Activated CD8-positive, alpha-beta memory T cell treated with anti-CD3 and anti-CD28 coated beads, Interleukin-2, amount 10 ng/mL, durations not matched to agents 7 days and 5 days (primary cell): ENCODE measurements at regions not wholly inside any gene's neighbourhood (a gene's known extent, or its start where the extent isn't known, plus 50 kb on each side); places are given as distances from the start of the nearest gene placed in this dataset.
"Not testable (repeated sequence)": the region's sequence is repeated elsewhere in the genome, so short reads cannot be mapped to it uniquely, and the experiment has no call there.

Experiments used
- ATAC-seq: fragments of 150-1000 bp; cut with Tn5 transposase; one replicate; pipeline ENCODE4 v1.10.0; 2021; ENCODE audit warnings: moderate library complexity
- CTCF ChIA-PET: fragments of 350-600 bp; sonication (Branson Sonifier 250); formaldehyde crosslinking; loops from one replicate; lab custom pipeline; 2021; ENCODE audit warnings: antibody characterized with exemption; lab: Charles Lee
- DNase-seq: peaks from one replicate; pipeline ENCODE4 v3.0.0-alpha.2; 2020
- H3K27ac Mint-ChIP-seq: one replicate; pipeline ENCODE4 v1.8.0; 2021; ENCODE audit warnings: mild to moderate bottlenecking, mixed read lengths
- H3K27me3 Mint-ChIP-seq: one replicate; pipeline ENCODE4 v1.8.0; 2021; ENCODE audit warnings: mixed read lengths
- H3K36me3 Mint-ChIP-seq: one replicate; pipeline ENCODE4 v1.8.0; 2021; ENCODE audit warnings: mild to moderate bottlenecking, mixed read lengths
- H3K4me1 Mint-ChIP-seq: one replicate; pipeline ENCODE4 v1.8.0; 2021; ENCODE audit warnings: mixed read lengths
- H3K4me3 Mint-ChIP-seq: one replicate; pipeline ENCODE4 v1.8.0; 2021; ENCODE audit warnings: mild to moderate bottlenecking, moderate library complexity, mixed read lengths
- H3K9me3 Mint-ChIP-seq: one replicate; pipeline ENCODE4 v1.8.0; 2022; ENCODE audit warnings: low read depth, mixed read lengths

DNA sequence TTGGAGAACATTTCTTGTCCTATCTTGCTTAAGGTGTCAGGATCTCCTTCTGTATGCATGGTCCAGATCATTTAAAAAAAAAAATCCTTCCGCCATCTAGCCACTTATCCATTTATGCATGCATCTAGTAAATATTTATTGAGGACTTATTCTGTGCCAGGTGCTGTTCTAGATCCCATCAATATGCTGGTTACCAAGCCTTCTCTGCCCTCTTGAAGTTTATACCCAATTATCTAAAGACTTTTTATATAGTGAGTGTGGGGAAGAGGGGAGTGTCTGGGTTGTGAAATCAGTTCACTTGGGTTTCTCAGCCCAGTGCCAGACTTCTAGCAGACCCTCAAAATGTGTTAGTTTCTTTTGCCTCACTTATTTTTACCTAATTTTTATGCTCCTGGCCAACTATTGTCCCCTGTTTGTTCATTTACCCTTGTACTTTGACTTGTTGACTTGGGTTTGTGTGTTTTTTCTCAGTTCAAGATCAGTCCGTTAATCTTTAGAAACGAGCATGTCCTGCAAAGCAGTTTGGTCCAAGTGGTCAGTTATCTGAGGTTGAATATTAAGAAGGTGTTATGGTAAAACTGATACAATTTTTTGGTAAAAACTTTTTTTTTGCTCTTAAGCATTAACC, 488.9 kb downstream of the PCNX1 start:
- DNase-seq (no peak), ATAC-seq (no peak)
- H3K4me1 Mint-ChIP-seq, result peaks cover 38% of the 10 kb centered on the region
- CTCF ChIA-PET, result interaction anchor here (1.2 kb wide), 1 partner anchor 18 kb away, joined by 3 read pairs; no protein-coding TSS in a partner anchor
- no peaks in the 10 kb centered on the region for H3K27me3 Mint-ChIP-seq
- no peak overlapping the region for H3K4me3 Mint-ChIP-seq
- peaks cover 8% of the 10 kb centered on the region for H3K36me3 Mint-ChIP-seq
- no peak overlapping the region for H3K27ac Mint-ChIP-seq
- no peaks in the 10 kb centered on the region for H3K9me3 Mint-ChIP-seq

GRCh38 chr14:71397371-71397770, 490.1 kb downstream of the PCNX1 start:
- ATAC-seq, result no peak
- no peak for DNase-seq
- Mint-ChIP-seq H3K36me3 (peaks cover 8% of the 10 kb centered on the region), H3K27ac (peak overlapping the region; percentile 22), H3K4me1 (peaks cover 38% of the 10 kb centered on the region), H3K9me3 (no peaks in the 10 kb centered on the region), H3K4me3 (no peak overlapping the region), H3K27me3 (no peaks in the 10 kb centered on the region)
- CTCF ChIA-PET, result interaction anchor here (0.9 kb wide), 1 partner anchor 355 kb away, joined by 3 read pairs; no protein-coding TSS in a partner anchor

GRCh38 chr14:71398450-71398849, 491.2 kb downstream of the PCNX1 start:
- DNase-seq (no peak), ATAC-seq (no peak)
- CTCF ChIA-PET, result interaction anchor here (1.1 to 2.1 kb wide), 2 partner anchors 74 to 260 kb away, joined by 3 to 6 read pairs; no protein-coding TSS in a partner anchor
- H3K4me3 Mint-ChIP-seq, result no peak overlapping the region
- H3K27me3 Mint-ChIP-seq, result no peaks in the 10 kb centered on the region
- no peaks in the 10 kb centered on the region for H3K9me3 Mint-ChIP-seq
- peak overlapping the region; percentile 86 for H3K27ac Mint-ChIP-seq
- H3K36me3 Mint-ChIP-seq, result peaks cover 8% of the 10 kb centered on the region
- peaks cover 38% of the 10 kb centered on the region for H3K4me1 Mint-ChIP-seq

DNA sequence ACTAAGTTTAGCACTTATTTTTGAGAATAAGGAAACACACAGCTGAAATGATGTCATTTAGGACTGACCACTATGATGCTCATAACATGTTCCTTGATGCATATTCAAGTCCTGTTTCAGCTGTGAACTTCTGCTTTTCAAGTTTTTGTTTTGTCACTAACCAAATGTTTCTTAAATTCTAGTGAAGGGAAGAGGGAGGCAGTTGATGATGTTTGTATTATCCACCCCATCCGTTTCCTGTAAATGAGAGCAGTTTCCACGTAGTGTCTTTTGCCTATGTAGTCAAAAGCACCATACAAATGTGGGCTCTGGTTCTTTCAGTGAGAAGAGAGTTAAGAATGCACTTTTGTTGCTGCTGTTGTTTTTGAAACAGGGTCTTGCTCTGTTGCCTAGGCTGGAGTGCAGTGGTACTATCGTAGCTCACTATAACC, 491.8 kb downstream of the PCNX1 start:
- H3K4me1 Mint-ChIP-seq, result peaks cover 41% of the 10 kb centered on the region
- H3K4me3 Mint-ChIP-seq, result peak overlapping the region; percentile 4
- no peaks in the 10 kb centered on the region for H3K9me3 Mint-ChIP-seq
- peak overlapping the region; percentile 86 for H3K27ac Mint-ChIP-seq
- CTCF ChIA-PET, result interaction anchor here (0.9 to 2.1 kb wide), 3 partner anchors 74 to 260 kb away, joined by 3 to 6 read pairs (median 3); no protein-coding TSS in a partner anchor
- DNase-seq, result peak; percentile 41
- H3K36me3 Mint-ChIP-seq, result peaks cover 7% of the 10 kb centered on the region
- ATAC-seq, result peak; percentile 80
- no peaks in the 10 kb centered on the region for H3K27me3 Mint-ChIP-seq

DNA sequence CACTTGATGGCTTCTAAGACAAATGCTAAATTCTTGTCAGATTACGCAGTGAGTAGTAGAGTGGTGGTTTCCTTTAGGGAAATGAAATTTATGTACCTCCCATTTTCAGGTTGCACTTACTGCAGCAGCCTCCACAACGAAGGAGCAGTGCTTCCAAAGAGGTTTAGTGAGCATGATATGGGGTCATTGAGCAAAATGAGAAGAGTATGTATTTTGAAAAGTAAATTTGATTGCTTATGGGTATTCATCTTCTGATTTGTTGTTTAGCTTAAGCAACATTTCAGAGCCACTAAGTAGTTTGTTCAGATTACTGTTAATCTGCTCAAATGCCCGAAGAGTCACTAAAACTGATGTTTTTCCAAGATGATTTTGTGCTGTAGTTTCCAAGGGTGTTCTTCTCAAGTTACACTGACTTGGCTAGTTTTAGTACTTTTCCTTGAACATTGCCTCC, 493.6 kb downstream of the PCNX1 start:
- peak overlapping the region; percentile 13 for H3K27ac Mint-ChIP-seq
- no peaks in the 10 kb centered on the region for H3K9me3 Mint-ChIP-seq
- CTCF ChIA-PET, result no interaction called here
- no peak overlapping the region for H3K4me3 Mint-ChIP-seq
- peaks cover 39% of the 10 kb centered on the region for H3K4me1 Mint-ChIP-seq
- H3K27me3 Mint-ChIP-seq, result no peaks in the 10 kb centered on the region
- ATAC-seq, result no peak
- H3K36me3 Mint-ChIP-seq, result peaks cover 13% of the 10 kb centered on the region
- DNase-seq, result no peak

GRCh38 chr14:71402415-71402814, 495.2 kb downstream of the PCNX1 start:
- DNase-seq, H3K27ac Mint-ChIP-seq, H3K27me3 Mint-ChIP-seq, ATAC-seq, H3K9me3 Mint-ChIP-seq, H3K4me3 Mint-ChIP-seq: not testable (repeated sequence)
- peaks cover 12% of the 10 kb centered on the region for H3K36me3 Mint-ChIP-seq
- CTCF ChIA-PET, result interaction anchor here (1.8 to 3.8 kb wide), 2 partner anchors 30 to 79 kb away, joined by 5 to 45 read pairs; no protein-coding TSS in a partner anchor
- H3K4me1 Mint-ChIP-seq, result peaks cover 38% of the 10 kb centered on the region

DNA sequence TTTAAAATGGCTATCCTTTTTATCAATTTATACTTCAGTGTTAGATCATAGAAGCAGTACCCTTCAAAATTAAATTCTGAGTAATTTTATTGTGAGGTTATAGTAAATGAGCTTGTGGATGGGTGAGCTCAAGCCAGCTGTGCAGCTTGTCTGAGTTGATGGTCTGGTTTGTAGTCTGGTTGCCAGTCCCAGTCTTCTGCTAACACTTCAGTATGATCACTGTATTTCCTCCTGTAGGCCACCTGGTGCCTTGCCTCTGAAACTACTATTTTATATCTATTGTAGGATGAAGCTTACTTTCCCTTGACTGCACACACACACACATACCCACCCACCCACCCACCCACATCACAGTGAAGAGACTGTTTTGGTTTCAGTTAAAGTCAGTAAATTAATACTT, 496.4 kb downstream of the PCNX1 start:
- Mint-ChIP-seq H3K36me3 (peaks cover 10% of the 10 kb centered on the region), H3K27me3 (no peaks in the 10 kb centered on the region), H3K4me3 (no peak overlapping the region), H3K4me1 (peaks cover 29% of the 10 kb centered on the region), H3K9me3 (no peaks in the 10 kb centered on the region), H3K27ac (peak overlapping the region; percentile 7)
- CTCF ChIA-PET, result interaction anchor here (0.7 to 3.8 kb wide), 12 partner anchors 8 to 452 kb away, joined by 3 to 45 read pairs (median 4); no protein-coding TSS in a partner anchor
- peak; percentile 51 for DNase-seq
- peak; percentile 70 for ATAC-seq

GRCh38 chr14:71405676-71406075, 498.4 kb downstream of the PCNX1 start:
- Mint-ChIP-seq H3K4me3 (no peak overlapping the region), H3K4me1 (peaks cover 23% of the 10 kb centered on the region), H3K27ac (no peak overlapping the region), H3K27me3 (no peaks in the 10 kb centered on the region), H3K36me3 (peaks cover 16% of the 10 kb centered on the region), H3K9me3 (no peaks in the 10 kb centered on the region)
- no peak for ATAC-seq
- DNase-seq, result no peak
- CTCF ChIA-PET, result interaction anchor here (1.0 to 3.8 kb wide), 5 partner anchors 10 to 449 kb away, joined by 3 to 45 read pairs (median 4); no protein-coding TSS in a partner anchor

DNA sequence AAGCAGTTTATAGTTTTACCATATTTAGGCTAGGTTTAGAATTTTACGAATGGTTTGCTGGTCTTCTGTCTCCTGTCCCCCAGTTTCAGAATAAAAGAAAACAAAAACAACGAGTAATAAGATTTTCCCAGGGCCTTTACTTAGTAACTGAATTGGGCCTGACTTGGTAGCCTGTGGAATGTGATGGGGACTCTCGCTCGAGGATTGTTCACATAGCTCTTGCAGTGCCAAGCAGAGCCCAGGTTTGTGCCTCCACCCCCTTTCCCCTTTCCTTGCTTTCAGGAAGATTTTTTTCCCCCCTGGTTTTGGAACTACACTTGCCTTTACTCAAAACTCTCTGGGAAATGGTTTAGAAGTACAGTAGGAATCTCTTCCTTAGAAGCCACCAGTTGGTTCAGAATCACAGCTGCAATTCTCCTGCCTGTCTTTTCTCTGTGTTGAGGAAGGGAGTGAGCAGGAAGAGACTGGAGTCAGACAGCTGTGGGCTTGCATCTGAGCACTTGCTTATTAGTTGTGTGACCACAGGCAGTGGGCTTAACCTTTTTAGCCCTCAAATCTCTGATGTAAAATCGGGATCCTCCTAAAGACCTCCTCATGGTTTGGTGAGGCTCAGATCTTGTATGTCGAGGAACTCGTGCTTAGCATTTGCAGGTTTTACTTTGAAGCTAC, 501.2 kb downstream of the PCNX1 start:
- Mint-ChIP-seq H3K27ac (no peak overlapping the region), H3K4me1 (peaks cover 38% of the 10 kb centered on the region), H3K4me3 (no peak overlapping the region), H3K9me3 (peaks cover 5% of the 10 kb centered on the region), H3K27me3 (no peaks in the 10 kb centered on the region), H3K36me3 (peaks cover 28% of the 10 kb centered on the region)
- CTCF ChIA-PET, result no interaction called here
- DNase-seq (no peak), ATAC-seq (no peak)

- CTCF ChIA-PET, result no interaction called here
- Mint-ChIP-seq H3K4me1 (peaks cover 32% of the 10 kb centered on the region), H3K36me3 (peaks cover 28% of the 10 kb centered on the region)
Observed at GRCh38 chr14:71410578-71411284, 503.5 kb downstream of the PCNX1 start.

GRCh38 chr14:71411285-71411595, 504.0 kb downstream of the PCNX1 start:
- Mint-ChIP-seq H3K36me3 (peaks cover 25% of the 10 kb centered on the region), H3K27ac (no peak overlapping the region), H3K4me3 (no peak overlapping the region), H3K4me1 (peaks cover 32% of the 10 kb centered on the region), H3K9me3 (peaks cover 5% of the 10 kb centered on the region), H3K27me3 (no peaks in the 10 kb centered on the region)
- no peak for ATAC-seq
- no peak for DNase-seq
- CTCF ChIA-PET, result no interaction called here

More at GRCh38 chr14:71410578-71411284, 503.5 kb downstream of the PCNX1 start:
- Mint-ChIP-seq H3K27me3 (no peaks in the 10 kb centered on the region), H3K9me3 (peaks cover 5% of the 10 kb centered on the region), H3K4me3 (no peak overlapping the region), H3K27ac (no peak overlapping the region)
- no peak for ATAC-seq
- DNase-seq, result no peak

DNA sequence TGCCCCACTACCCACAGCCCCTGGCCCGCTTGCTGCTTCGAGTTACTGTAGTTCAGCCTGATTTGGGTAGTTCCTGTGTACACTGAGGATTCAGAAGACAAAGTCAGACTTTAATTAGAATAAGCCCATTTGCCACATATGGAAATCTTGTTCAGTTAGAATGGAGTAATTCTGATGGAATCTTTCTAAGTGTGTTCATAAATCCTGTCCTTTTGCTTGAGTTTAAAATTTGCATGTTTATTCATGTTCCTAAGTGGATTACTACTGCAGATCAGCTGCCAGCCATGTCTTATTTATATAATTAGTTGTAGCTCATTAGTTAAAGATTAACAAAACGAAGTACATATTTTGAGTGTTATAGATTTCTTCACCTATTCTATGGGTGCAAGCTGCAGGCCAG, 504.5 kb downstream of the PCNX1 start:
- ATAC-seq (no peak), DNase-seq (no peak)
- Mint-ChIP-seq H3K4me1 (peaks cover 32% of the 10 kb centered on the region), H3K4me3 (no peak overlapping the region), H3K27ac (no peak overlapping the region), H3K36me3 (peaks cover 25% of the 10 kb centered on the region), H3K27me3 (no peaks in the 10 kb centered on the region), H3K9me3 (peaks cover 5% of the 10 kb centered on the region)
- CTCF ChIA-PET, result interaction anchor here (0.6 kb wide), 1 partner anchor 8 kb away, joined by 3 read pairs; no protein-coding TSS in a partner anchor
